ENCODE measurements at regions not wholly inside any gene's neighbourhood (a gene's known extent, or its start where the extent isn't known, plus 50 kb on each side); places are given as distances from the start of the nearest gene placed in this dataset.
"Not testable (repeated sequence)": the region's sequence is repeated elsewhere in the genome, so short reads cannot be mapped to it uniquely, and the experiment has no call there.

- DNase-seq (ENCODE audit: extremely low read depth in 1 of 2, low read depth in 1 of 2) = not testable (repeated sequence)
Observed at GRCh38 chr5:1596462-1597092, 72.8 kb upstream of the LPCAT1 start.

GRCh38 chr5:1594357-1595106 is 70.8 kb upstream of the LPCAT1 start:
- peak; percentile 83 to 84 for DNase-seq (ENCODE audit: extremely low read depth in 1 of 2, low read depth in 1 of 2)

GRCh38 chr5:1593903-1594356 is 70.2 kb upstream of the LPCAT1 start:
- no peak for DNase-seq (ENCODE audit: extremely low read depth in 1 of 2, low read depth in 1 of 2)

GRCh38 chr5:1588071-1588694 is 64.4 kb upstream of the LPCAT1 start:
- DNase-seq (ENCODE audit: extremely low read depth in 1 of 2, low read depth in 1 of 2) = not testable (repeated sequence)

GRCh38 chr5:1583081-1583875 is 59.5 kb upstream of the LPCAT1 start:
- DNase-seq (ENCODE audit: extremely low read depth in 1 of 2, low read depth in 1 of 2) = not testable (repeated sequence)

GRCh38 chr5:1579389-1579788 is 55.6 kb upstream of the LPCAT1 start:
- not testable (repeated sequence) for DNase-seq (ENCODE audit: extremely low read depth in 1 of 2, low read depth in 1 of 2)

- not testable (repeated sequence) for DNase-seq (ENCODE audit: extremely low read depth in 1 of 2, low read depth in 1 of 2)
Observed at GRCh38 chr5:1576851-1577250, 53.1 kb upstream of the LPCAT1 start.

GRCh38 chr5:1575991-1576714 is 52.4 kb upstream of the LPCAT1 start:
- not testable (repeated sequence) for DNase-seq (ENCODE audit: extremely low read depth in 1 of 2, low read depth in 1 of 2)

- DNase-seq (ENCODE audit: extremely low read depth in 1 of 2, low read depth in 1 of 2) = not testable (repeated sequence)
Observed at GRCh38 chr5:1575491-1575890, 51.7 kb upstream of the LPCAT1 start.

GRCh38 chr5:1574023-1574318 is 50.2 kb upstream of the LPCAT1 start:
- not testable (repeated sequence) for DNase-seq (ENCODE audit: extremely low read depth in 1 of 2, low read depth in 1 of 2)

GRCh38 chr5:1573217-1574022 is 49.7 kb upstream of the LPCAT1 start:
- DNase-seq (ENCODE audit: extremely low read depth in 1 of 2, low read depth in 1 of 2) = not testable (repeated sequence)
